WTC11 (cell line): ENCODE measurements at regions not wholly inside any gene's neighbourhood (a gene's known extent, or its start where the extent isn't known, plus 50 kb on each side); places are given as distances from the start of the nearest gene placed in this dataset.

ENCODE experiments used
- ATAC-seq: fragments of 200-7000 bp; cut with Tn5 transposase; 2 replicates; pipeline ENCODE4 v1.10.0; 2021; ENCODE audit warnings: mild to moderate bottlenecking, moderate library complexity
- CTCF ChIA-PET: fragments of 300-600 bp; sonication (Branson Sonifier 250); formaldehyde crosslinking; loops from one replicate; lab custom pipeline; 2021; ENCODE audit warnings: antibody characterized with exemption; lab: Charles Lee
- POLR2A ChIA-PET: fragments of 350-600 bp; sonication (Branson Sonifier 250); formaldehyde crosslinking; loops from one replicate; lab custom pipeline; 2021; ENCODE audit warnings: antibody characterized with exemption; lab: Charles Lee
- DNase-seq: peaks from one replicate; pipeline ENCODE4 v3.0.0; 2021; ENCODE audit warnings: low spot score
- H3K27ac Mint-ChIP-seq: 2 replicates; pipeline ENCODE4 v1.8.0; 2021; ENCODE audit warnings: mixed read lengths
- H3K27me3 Mint-ChIP-seq: 2 replicates; pipeline ENCODE4 v1.8.0; 2021; ENCODE audit warnings: low read depth, mild to moderate bottlenecking, moderate library complexity, mixed read lengths
- H3K36me3 Mint-ChIP-seq: 2 replicates; pipeline ENCODE4 v1.8.0; 2021; ENCODE audit warnings: mixed read lengths
- H3K4me1 Mint-ChIP-seq: 2 replicates; pipeline ENCODE4 v1.8.0; 2022; ENCODE audit warnings: mixed read lengths
- H3K4me3 Mint-ChIP-seq: 2 replicates; pipeline ENCODE4 v1.8.0; 2021; ENCODE audit warnings: mild to moderate bottlenecking, moderate library complexity, mixed read lengths
- H3K9me3 Mint-ChIP-seq: 2 replicates; pipeline ENCODE4 v1.8.0; 2021; ENCODE audit warnings: mixed read lengths
- ATF1 ChIP-seq: sonication (generic); formaldehyde crosslinking; IDR thresholded peaks from 2 replicates; pipeline ENCODE4 v1.8.1; 2023; ENCODE audit warnings: mild to moderate bottlenecking, moderate library complexity, missing genetic modification reagents
- ATF6 ChIP-seq: sonication (generic); formaldehyde crosslinking; IDR thresholded peaks from 2 replicates; pipeline ENCODE4 v1.8.1; 2023; ENCODE audit warnings: mild to moderate bottlenecking, missing genetic modification reagents
- E2F4 ChIP-seq: sonication (generic); formaldehyde crosslinking; IDR thresholded peaks from 2 replicates; pipeline ENCODE4 v1.8.1; 2022; ENCODE audit warnings: low read depth, mild to moderate bottlenecking, moderate library complexity, missing genetic modification reagents, borderline replicate concordance
- FOXJ3 ChIP-seq: sonication (generic); formaldehyde crosslinking; IDR thresholded peaks from 2 replicates; pipeline ENCODE4 v1.9.0; 2021; ENCODE audit warnings: missing genetic modification reagents, mild to moderate bottlenecking, borderline replicate concordance
- JAZF1 ChIP-seq: fragments of 250-450 bp; sonication (Bioruptor Pico); IDR thresholded peaks from 2 replicates; pipeline ENCODE4 v1.9.0; 2021; ENCODE audit warnings: moderate library complexity, mild to moderate bottlenecking, inconsistent platforms
- MYBL2 ChIP-seq: sonication (generic); formaldehyde crosslinking; IDR thresholded peaks from 2 replicates; pipeline ENCODE4 v1.8.1; 2023; ENCODE audit warnings: mild to moderate bottlenecking, moderate library complexity, missing genetic modification reagents
- NFYB ChIP-seq: sonication (generic); formaldehyde crosslinking; conservative IDR thresholded peaks from 2 replicates; pipeline ENCODE4 v1.8.0; 2022; ENCODE audit warnings: low read depth, missing genetic modification reagents
- SMAD3 ChIP-seq: sonication (generic); formaldehyde crosslinking; IDR thresholded peaks from 2 replicates; pipeline ENCODE4 v1.8.0; 2022; ENCODE audit warnings: missing genetic modification reagents, mild to moderate bottlenecking, borderline replicate concordance
- SMAD4 ChIP-seq: sonication (generic); formaldehyde crosslinking; IDR thresholded peaks from 2 replicates; pipeline ENCODE4 v1.8.0; 2022; ENCODE audit warnings: mild to moderate bottlenecking, missing genetic modification reagents
- USF2 ChIP-seq: sonication (generic); formaldehyde crosslinking; IDR thresholded peaks from 2 replicates; pipeline ENCODE4 v1.8.1; 2023; ENCODE audit warnings: mild to moderate bottlenecking, missing genetic modification reagents, moderate library complexity
- ZBTB43 ChIP-seq: sonication (generic); formaldehyde crosslinking; IDR thresholded peaks from 2 replicates; pipeline ENCODE4 v1.8.1; 2023; ENCODE audit warnings: mild to moderate bottlenecking, missing genetic modification reagents
- ZNF121 ChIP-seq: sonication (generic); formaldehyde crosslinking; IDR thresholded peaks from 2 replicates; pipeline ENCODE4 v1.8.0; 2023; ENCODE audit warnings: missing genetic modification reagents
- ZNF263 ChIP-seq: sonication (generic); formaldehyde crosslinking; IDR thresholded peaks from 2 replicates; pipeline ENCODE4 v1.8.1; 2022; ENCODE audit warnings: low read depth, mild to moderate bottlenecking, moderate library complexity, missing genetic modification reagents
- ZNF416 ChIP-seq: fragments of 250-450 bp; sonication (Bioruptor Pico); IDR thresholded peaks from 2 replicates; pipeline ENCODE4 v1.9.0; 2021; ENCODE audit warnings: mild to moderate bottlenecking, inconsistent platforms
- ZNF671 ChIP-seq: fragments of 250-450 bp; sonication (Bioruptor Pico); IDR thresholded peaks from 2 replicates; pipeline ENCODE4 v1.8.0; 2021; ENCODE audit warnings: mild to moderate bottlenecking
- TF ChIP-seq, protein P1 (sequence below): fragments of 250-450 bp; sonication (Bioruptor Pico); IDR thresholded peaks from 2 replicates; pipeline ENCODE4 v2.1.2; 2022; ENCODE audit warnings: mild to moderate bottlenecking, moderate library complexity
- TF ChIP-seq, protein P2 (sequence below): sonication (generic); formaldehyde crosslinking; conservative IDR thresholded peaks from 2 replicates; pipeline ENCODE4 v1.8.1; 2023; ENCODE audit warnings: mild to moderate bottlenecking, low read depth, missing genetic modification reagents, moderate library complexity
- TF ChIP-seq, protein P3 (sequence below): sonication (generic); formaldehyde crosslinking; IDR thresholded peaks from 2 replicates; pipeline ENCODE4 v1.8.1; 2022; ENCODE audit warnings: low read depth, missing genetic modification reagents, borderline replicate concordance
- TF ChIP-seq, protein P4 (sequence below): fragments of 200-600 bp; IDR thresholded peaks from 2 replicates; pipeline ENCODE4 v1.8.0; 2022; ENCODE audit warnings: antibody characterized with exemption

GRCh38 chr11:19606856-19607655, 105.6 kb upstream of the NAV2 start:
- H3K4me3 Mint-ChIP-seq: no peak overlapping the region
- ChIA-PET CTCF (interaction anchor here (1.1 kb wide), 1 partner anchor 9 kb away, joined by 3 read pairs; no protein-coding TSS in a partner anchor), POLR2A (no interaction called here)
- peaks cover 26% of the 10 kb centered on the region for H3K36me3 Mint-ChIP-seq
- DNase-seq (no peak), ATAC-seq (no peak)
- TF ChIP-seq SMAD3 (CRISPR knock-in tag) (no peak), ZBTB43 (CRISPR knock-in tag) (no peak), SMAD4 (no peak), NFYB (CRISPR knock-in tag) (no peak), ZNF121 (no peak), JAZF1 (CRISPR knock-in tag) (no peak), MYBL2 (no peak), USF2 (no peak)
- TF ChIP-seq, protein P1, sequence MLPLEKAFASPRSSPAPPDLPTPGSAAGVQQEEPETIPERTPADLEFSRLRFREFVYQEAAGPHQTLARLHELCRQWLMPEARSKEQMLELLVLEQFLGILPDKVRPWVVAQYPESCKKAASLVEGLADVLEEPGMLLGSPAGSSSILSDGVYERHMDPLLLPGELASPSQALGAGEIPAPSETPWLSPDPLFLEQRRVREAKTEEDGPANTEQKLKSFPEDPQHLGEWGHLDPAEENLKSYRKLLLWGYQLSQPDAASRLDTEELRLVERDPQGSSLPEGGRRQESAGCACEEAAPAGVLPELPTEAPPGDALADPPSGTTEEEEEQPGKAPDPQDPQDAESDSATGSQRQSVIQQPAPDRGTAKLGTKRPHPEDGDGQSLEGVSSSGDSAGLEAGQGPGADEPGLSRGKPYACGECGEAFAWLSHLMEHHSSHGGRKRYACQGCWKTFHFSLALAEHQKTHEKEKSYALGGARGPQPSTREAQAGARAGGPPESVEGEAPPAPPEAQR: no peak
- TF ChIP-seq, protein P2, sequence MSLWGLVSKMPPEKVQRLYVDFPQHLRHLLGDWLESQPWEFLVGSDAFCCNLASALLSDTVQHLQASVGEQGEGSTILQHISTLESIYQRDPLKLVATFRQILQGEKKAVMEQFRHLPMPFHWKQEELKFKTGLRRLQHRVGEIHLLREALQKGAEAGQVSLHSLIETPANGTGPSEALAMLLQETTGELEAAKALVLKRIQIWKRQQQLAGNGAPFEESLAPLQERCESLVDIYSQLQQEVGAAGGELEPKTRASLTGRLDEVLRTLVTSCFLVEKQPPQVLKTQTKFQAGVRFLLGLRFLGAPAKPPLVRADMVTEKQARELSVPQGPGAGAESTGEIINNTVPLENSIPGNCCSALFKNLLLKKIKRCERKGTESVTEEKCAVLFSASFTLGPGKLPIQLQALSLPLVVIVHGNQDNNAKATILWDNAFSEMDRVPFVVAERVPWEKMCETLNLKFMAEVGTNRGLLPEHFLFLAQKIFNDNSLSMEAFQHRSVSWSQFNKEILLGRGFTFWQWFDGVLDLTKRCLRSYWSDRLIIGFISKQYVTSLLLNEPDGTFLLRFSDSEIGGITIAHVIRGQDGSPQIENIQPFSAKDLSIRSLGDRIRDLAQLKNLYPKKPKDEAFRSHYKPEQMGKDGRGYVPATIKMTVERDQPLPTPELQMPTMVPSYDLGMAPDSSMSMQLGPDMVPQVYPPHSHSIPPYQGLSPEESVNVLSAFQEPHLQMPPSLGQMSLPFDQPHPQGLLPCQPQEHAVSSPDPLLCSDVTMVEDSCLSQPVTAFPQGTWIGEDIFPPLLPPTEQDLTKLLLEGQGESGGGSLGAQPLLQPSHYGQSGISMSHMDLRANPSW: no peak
- H3K27ac Mint-ChIP-seq: no peak overlapping the region
- peaks cover 35% of the 10 kb centered on the region for H3K9me3 Mint-ChIP-seq
- H3K4me1 Mint-ChIP-seq: peaks cover 9% of the 10 kb centered on the region
- peaks cover 23% of the 10 kb centered on the region for H3K27me3 Mint-ChIP-seq

GRCh38 chr11:19605520-19606371, 106.9 kb upstream of the NAV2 start:
- peaks cover 21% of the 10 kb centered on the region for H3K27me3 Mint-ChIP-seq
- peaks cover 22% of the 10 kb centered on the region for H3K9me3 Mint-ChIP-seq
- ChIA-PET POLR2A (interaction anchor here (0.6 kb wide), 1 partner anchor 254 kb away, joined by 4 read pairs; no protein-coding TSS in a partner anchor), CTCF (no interaction called here)
- ATAC-seq (no peak), DNase-seq (no peak)
- H3K27ac Mint-ChIP-seq: no peak overlapping the region
- H3K4me3 Mint-ChIP-seq: no peak overlapping the region
- H3K4me1 Mint-ChIP-seq: peaks cover 9% of the 10 kb centered on the region
- H3K36me3 Mint-ChIP-seq: peaks cover 13% of the 10 kb centered on the region
- TF ChIP-seq SMAD3 (CRISPR knock-in tag): no peak
- TF ChIP-seq ZNF671 (CRISPR knock-in tag): no peak
- TF ChIP-seq E2F4 (CRISPR knock-in tag): no peak
- TF ChIP-seq, protein P3, sequence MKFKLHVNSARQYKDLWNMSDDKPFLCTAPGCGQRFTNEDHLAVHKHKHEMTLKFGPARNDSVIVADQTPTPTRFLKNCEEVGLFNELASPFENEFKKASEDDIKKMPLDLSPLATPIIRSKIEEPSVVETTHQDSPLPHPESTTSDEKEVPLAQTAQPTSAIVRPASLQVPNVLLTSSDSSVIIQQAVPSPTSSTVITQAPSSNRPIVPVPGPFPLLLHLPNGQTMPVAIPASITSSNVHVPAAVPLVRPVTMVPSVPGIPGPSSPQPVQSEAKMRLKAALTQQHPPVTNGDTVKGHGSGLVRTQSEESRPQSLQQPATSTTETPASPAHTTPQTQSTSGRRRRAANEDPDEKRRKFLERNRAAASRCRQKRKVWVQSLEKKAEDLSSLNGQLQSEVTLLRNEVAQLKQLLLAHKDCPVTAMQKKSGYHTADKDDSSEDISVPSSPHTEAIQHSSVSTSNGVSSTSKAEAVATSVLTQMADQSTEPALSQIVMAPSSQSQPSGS: no peak
- no peak for TF ChIP-seq NFYB (CRISPR knock-in tag)
- TF ChIP-seq ATF6 (CRISPR knock-in tag): no peak
- TF ChIP-seq FOXJ3 (CRISPR knock-in tag): no peak
- no peak for TF ChIP-seq MYBL2
- no peak for TF ChIP-seq ZNF263 (CRISPR knock-in tag)
- TF ChIP-seq ATF1 (CRISPR knock-in tag): no peak
- no peak for TF ChIP-seq ZNF416 (CRISPR knock-in tag)
- TF ChIP-seq, protein P4, sequence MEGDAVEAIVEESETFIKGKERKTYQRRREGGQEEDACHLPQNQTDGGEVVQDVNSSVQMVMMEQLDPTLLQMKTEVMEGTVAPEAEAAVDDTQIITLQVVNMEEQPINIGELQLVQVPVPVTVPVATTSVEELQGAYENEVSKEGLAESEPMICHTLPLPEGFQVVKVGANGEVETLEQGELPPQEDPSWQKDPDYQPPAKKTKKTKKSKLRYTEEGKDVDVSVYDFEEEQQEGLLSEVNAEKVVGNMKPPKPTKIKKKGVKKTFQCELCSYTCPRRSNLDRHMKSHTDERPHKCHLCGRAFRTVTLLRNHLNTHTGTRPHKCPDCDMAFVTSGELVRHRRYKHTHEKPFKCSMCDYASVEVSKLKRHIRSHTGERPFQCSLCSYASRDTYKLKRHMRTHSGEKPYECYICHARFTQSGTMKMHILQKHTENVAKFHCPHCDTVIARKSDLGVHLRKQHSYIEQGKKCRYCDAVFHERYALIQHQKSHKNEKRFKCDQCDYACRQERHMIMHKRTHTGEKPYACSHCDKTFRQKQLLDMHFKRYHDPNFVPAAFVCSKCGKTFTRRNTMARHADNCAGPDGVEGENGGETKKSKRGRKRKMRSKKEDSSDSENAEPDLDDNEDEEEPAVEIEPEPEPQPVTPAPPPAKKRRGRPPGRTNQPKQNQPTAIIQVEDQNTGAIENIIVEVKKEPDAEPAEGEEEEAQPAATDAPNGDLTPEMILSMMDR: no peak
